SU-DHL-6 (cell line): ENCODE measurements at regions not wholly inside any gene's neighbourhood (a gene's known extent, or its start where the extent isn't known, plus 50 kb on each side); places are given as distances from the start of the nearest gene placed in this dataset.

Experiments
- H2AFZ ChIP-seq: fragments of 200-600 bp; sonication (generic); 2 replicates; pipeline ENCODE4 v1.6.1; 2014; ENCODE audit warnings: low read depth, mild to moderate bottlenecking, moderate library complexity, mixed read lengths, antibody characterized with exemption, low read length; ENCODE audit not compliant: severe bottlenecking
- H3F3A ChIP-seq: fragments of 200-600 bp; shearing (Covaris generic); 2 replicates; pipeline ENCODE4 v1.6.0; 2016; ENCODE audit warnings: antibody characterized with exemption, mild to moderate bottlenecking; ENCODE audit not compliant: insufficient read depth
- H3K27ac ChIP-seq: fragments of 200-600 bp; sonication (generic); 2 replicates; pipeline ENCODE4 v1.5.1; 2016; ENCODE audit warnings: low read depth, mild to moderate bottlenecking, low read length, moderate library complexity, mixed read lengths
- H3K27me3 ChIP-seq: fragments of 200-600 bp; sonication (generic), shearing (Covaris generic); 2 replicates; pipeline ENCODE4 v1.6.0; 2014; ENCODE audit warnings: mild to moderate bottlenecking, low read length
- H3K36me3 ChIP-seq: fragments of 200-600 bp; sonication (generic); 2 replicates; pipeline ENCODE4 v1.6.1; 2014; ENCODE audit warnings: mild to moderate bottlenecking, low read length, mixed read lengths
- H3K4me2 ChIP-seq: fragments of 300-600, 200-600 bp; shearing (Covaris generic), sonication (generic); 2 replicates; pipeline ENCODE4 v1.6.0; 2014; ENCODE audit warnings: low read length, low read depth, mild to moderate bottlenecking; ENCODE audit not compliant: poor library complexity, severe bottlenecking
- H3K4me3 ChIP-seq: fragments of 200-600 bp; sonication (generic); 2 replicates; pipeline ENCODE4 v1.5.1; 2014; ENCODE audit warnings: antibody characterized with exemption, low read length, mild to moderate bottlenecking, mixed read lengths; ENCODE audit not compliant: insufficient read depth, poor library complexity, severe bottlenecking
- H3K79me2 ChIP-seq: fragments of 200-600 bp; sonication (generic); 2 replicates; pipeline ENCODE4 v1.6.1; 2014; ENCODE audit warnings: mild to moderate bottlenecking, low read length, moderate library complexity; ENCODE audit not compliant: insufficient read depth
- H3K9ac ChIP-seq: fragments of 200-600 bp; sonication (generic); 2 replicates; pipeline ENCODE4 v1.7.0; 2014; ENCODE audit warnings: mild to moderate bottlenecking, low read length
- H3K9me2 ChIP-seq: fragments of 200-600 bp; sonication (generic); replicated peaks from 2 replicates; pipeline ENCODE4 v1.6.1; 2014; ENCODE audit warnings: low read length; ENCODE audit not compliant: insufficient read depth
- H3K9me3 ChIP-seq: fragments of 200-600 bp; sonication (generic); 2 replicates; pipeline ENCODE4 v1.6.1; 2014; ENCODE audit warnings: low read length, mixed read lengths; ENCODE audit not compliant: insufficient read depth
- H4K20me1 ChIP-seq: fragments of 200-600 bp; sonication (generic); 2 replicates; pipeline ENCODE4 v1.6.1; 2014; ENCODE audit warnings: low read depth, mild to moderate bottlenecking, antibody characterized with exemption, low read length, moderate library complexity, mixed read lengths
- CTCF ChIP-seq: fragments of 200-600 bp; sonication (generic); IDR thresholded peaks from one replicate; pipeline ENCODE4 v1.5.1; 2017; ENCODE audit warnings: antibody characterized with exemption, mild to moderate bottlenecking, low read length, moderate library complexity; ENCODE audit not compliant: insufficient read depth, poor library complexity, severe bottlenecking
- EZH2phosphoT487 ChIP-seq: fragments of 200-600 bp; sonication (generic), shearing (Covaris generic); conservative IDR thresholded peaks from 2 replicates; pipeline ENCODE4 v1.6.1; 2018; ENCODE audit warnings: mild to moderate bottlenecking, antibody characterized with exemption, low read length, moderate library complexity, mixed read lengths

GRCh38 chr5:124677374-124678351 is 68.8 kb downstream of the ZNF608 start:
- Histone ChIP-seq H3K9me2 (no peaks in the 10 kb centered on the region), H2AFZ (no peak overlapping the region), H3K4me2 (no peak overlapping the region), H3K27ac (no peak overlapping the region), H3K4me3 (no peak overlapping the region), H4K20me1 (peaks cover 4% of the 10 kb centered on the region; the same call in 1 of the 2 replicates), H3K9ac (no peak overlapping the region), H3K27me3 (no peaks in the 10 kb centered on the region), H3K36me3 (no peaks in the 10 kb centered on the region; the same call in 1 of the 2 replicates), H3K9me3 (no peaks in the 10 kb centered on the region), H3K79me2 (peaks cover 99% of the 10 kb centered on the region), H3F3A (0 out of 2 replicates have a peak, but pooled peaks cover 6% of the 10 kb centered on the region)
- no peak for TF ChIP-seq CTCF
- TF ChIP-seq EZH2phosphoT487: no peak

- Histone ChIP-seq H3K9me3 (no peaks in the 10 kb centered on the region), H2AFZ (no peak overlapping the region), H3K9me2 (no peaks in the 10 kb centered on the region), H3K4me2 (no peak overlapping the region), H3K79me2 (peaks cover 99% of the 10 kb centered on the region), H3K27me3 (no peaks in the 10 kb centered on the region), H3K9ac (no peak overlapping the region), H4K20me1 (peaks cover 4% of the 10 kb centered on the region; the same call in 1 of the 2 replicates), H3K27ac (no peak overlapping the region), H3K4me3 (no peak overlapping the region), H3F3A (peaks cover 6% of the 10 kb centered on the region; the same call in 1 of the 2 replicates), H3K36me3 (no peaks in the 10 kb centered on the region; the same call in 1 of the 2 replicates)
- no peak for TF ChIP-seq CTCF
- TF ChIP-seq EZH2phosphoT487: no peak
Measured at GRCh38 chr5:124675931-124676846, 70.2 kb downstream of the ZNF608 start.

GRCh38 chr5:124671193-124671592 is 75.2 kb downstream of the ZNF608 start:
- TF ChIP-seq CTCF (no peak), EZH2phosphoT487 (no peak)
- peaks cover 100% of the 10 kb centered on the region for H3K79me2 ChIP-seq
- no peaks in the 10 kb centered on the region; the same call in 1 of the 2 replicates for H3K36me3 ChIP-seq
- H3F3A ChIP-seq: peaks cover 6% of the 10 kb centered on the region; the same call in 1 of the 2 replicates
- peak overlapping the region; percentile 34 for H3K4me2 ChIP-seq
- H4K20me1 ChIP-seq: no peaks in the 10 kb centered on the region; the same call in 1 of the 2 replicates
- no peak overlapping the region for H3K4me3 ChIP-seq
- peak overlapping the region; percentile 31; the same call in 1 of the 2 replicates for H3K27ac ChIP-seq
- no peaks in the 10 kb centered on the region for H3K9me2 ChIP-seq
- H3K9me3 ChIP-seq: no peaks in the 10 kb centered on the region
- no peak overlapping the region for H2AFZ ChIP-seq
- H3K27me3 ChIP-seq: no peaks in the 10 kb centered on the region
- peak overlapping the region; percentile 0; the same call in 1 of the 2 replicates for H3K9ac ChIP-seq
